ENCODE measurements at regions not wholly inside any gene's neighbourhood (a gene's known extent, or its start where the extent isn't known, plus 50 kb on each side); places are given as distances from the start of the nearest gene placed in this dataset.

DNA sequence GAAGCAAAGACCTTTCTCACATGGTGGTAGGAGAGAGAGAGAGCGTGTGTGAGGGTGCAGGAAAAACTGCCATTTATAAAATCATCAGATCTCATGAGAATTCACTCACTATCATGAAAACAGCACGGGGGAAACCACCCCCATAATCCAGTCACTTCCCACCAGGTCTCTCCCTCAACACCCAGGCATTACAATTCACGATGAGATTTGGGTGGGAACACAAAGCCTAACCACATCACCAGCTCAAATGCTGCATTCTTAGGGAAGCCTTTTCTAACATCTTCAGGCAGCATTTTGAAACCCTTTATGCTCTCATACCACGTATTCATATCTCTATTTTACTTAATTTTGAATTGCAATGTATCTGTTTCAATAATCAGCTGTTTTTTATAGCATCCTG, 165.9 kb downstream of the TMTC3 start:
- Histone ChIP-seq H3K9me3 (ENCODE audit: low read length) (no peaks in the 10 kb centered on the region), H3K27me3 (ENCODE audit: control insufficient read depth in 1 of 2, insufficient read depth in 2 of 2, low read length in 2 of 2) (no peaks in the 10 kb centered on the region), H4K20me1 (ENCODE audit: insufficient read depth, low read length) (no peaks in the 10 kb centered on the region), H3K4me1 (ENCODE audit: insufficient read depth, low read length) (0 out of 2 replicates have a peak, but pooled peaks cover 5% of the 10 kb centered on the region), H3K36me3 (replicated peaks in 1 of 2; ENCODE audit: control insufficient read depth in 1 of 2, insufficient read depth in 2 of 2, low read length in 2 of 2) (no peaks in the 10 kb centered on the region), H2AFZ (ENCODE audit: low read length) (no peak overlapping the region), H3K9ac (ENCODE audit: insufficient read depth, low read depth, low read length) (no peak overlapping the region), H3K79me2 (ENCODE audit: insufficient read depth, low read length) (no peaks in the 10 kb centered on the region), H3K4me2 (ENCODE audit: low read depth, low read length) (no peak overlapping the region), H3K4me3 (replicated peaks in 1 of 3; ENCODE audit: insufficient read depth in 1 of 3, low read depth in 2 of 3, low read length in 3 of 3) (no peak overlapping the region), H3K27ac (ENCODE audit: extremely low read length, insufficient read depth, low read length) (no peak overlapping the region)
- no TSS peak for BruUV-seq (replicated peaks)
- in situ Hi-C loops (cut with HindIII; ENCODE audit: extremely low pct_ligation_motif_present, low pct_unique_long_range_greater_than_20kb) (no loop called here), intact Hi-C loops (cut with micrococcal nuclease; ENCODE audit: unreplicated experiment) (no loop called here)
- ChIA-PET POLR2A (no interaction called here), CTCF (ENCODE audit: low intra/inter-chr PET ratio, low total read pairs) (no interaction called here)
- 10% methylated on average over 4 of the region's 4 CpGs for WGBS (ENCODE audit: low lambda C conversion rate)
- DNase-seq (ENCODE audit: low spot score) = no peak
- TF ChIP-seq SYNCRIP (IDR thresholded peaks at IDR 0.05; ENCODE audit: insufficient read depth, low read depth, low read length) = no peak
- no peak for TF ChIP-seq RAD51 (IDR thresholded peaks at IDR 0.05; ENCODE audit: borderline replicate concordance)
- TF ChIP-seq, protein P1, sequence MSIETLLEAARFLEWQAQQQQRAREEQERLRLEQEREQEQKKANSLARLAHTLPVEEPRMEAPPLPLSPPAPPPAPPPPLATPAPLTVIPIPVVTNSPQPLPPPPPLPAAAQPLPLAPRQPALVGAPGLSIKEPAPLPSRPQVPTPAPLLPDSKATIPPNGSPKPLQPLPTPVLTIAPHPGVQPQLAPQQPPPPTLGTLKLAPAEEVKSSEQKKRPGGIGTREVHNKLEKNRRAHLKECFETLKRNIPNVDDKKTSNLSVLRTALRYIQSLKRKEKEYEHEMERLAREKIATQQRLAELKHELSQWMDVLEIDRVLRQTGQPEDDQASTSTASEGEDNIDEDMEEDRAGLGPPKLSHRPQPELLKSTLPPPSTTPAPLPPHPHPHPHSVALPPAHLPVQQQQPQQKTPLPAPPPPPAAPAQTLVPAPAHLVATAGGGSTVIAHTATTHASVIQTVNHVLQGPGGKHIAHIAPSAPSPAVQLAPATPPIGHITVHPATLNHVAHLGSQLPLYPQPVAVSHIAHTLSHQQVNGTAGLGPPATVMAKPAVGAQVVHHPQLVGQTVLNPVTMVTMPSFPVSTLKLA (IDR thresholded peaks at IDR 0.05) = no peak
- no peak for TF ChIP-seq HNF4A (CRISPR knock-in tag; IDR thresholded peaks at IDR 0.05)
- TF ChIP-seq GPN1 (CRISPR knock-in tag; IDR thresholded peaks at IDR 0.05; ENCODE audit: borderline replicate concordance) = no peak
- TF ChIP-seq, protein P2, sequence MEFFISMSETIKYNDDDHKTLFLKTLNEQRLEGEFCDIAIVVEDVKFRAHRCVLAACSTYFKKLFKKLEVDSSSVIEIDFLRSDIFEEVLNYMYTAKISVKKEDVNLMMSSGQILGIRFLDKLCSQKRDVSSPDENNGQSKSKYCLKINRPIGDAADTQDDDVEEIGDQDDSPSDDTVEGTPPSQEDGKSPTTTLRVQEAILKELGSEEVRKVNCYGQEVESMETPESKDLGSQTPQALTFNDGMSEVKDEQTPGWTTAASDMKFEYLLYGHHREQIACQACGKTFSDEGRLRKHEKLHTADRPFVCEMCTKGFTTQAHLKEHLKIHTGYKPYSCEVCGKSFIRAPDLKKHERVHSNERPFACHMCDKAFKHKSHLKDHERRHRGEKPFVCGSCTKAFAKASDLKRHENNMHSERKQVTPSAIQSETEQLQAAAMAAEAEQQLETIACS (CRISPR knock-in tag; IDR thresholded peaks at IDR 0.05) = no peak
- no peak for TF ChIP-seq FOXK1 (CRISPR knock-in tag; IDR thresholded peaks at IDR 0.05; ENCODE audit: borderline replicate concordance, low read depth)
- TF ChIP-seq NCOA2 (CRISPR knock-in tag; IDR thresholded peaks at IDR 0.05) = no peak
- TF ChIP-seq ZNF30 (CRISPR knock-in tag; IDR thresholded peaks at IDR 0.05) = no peak
- no peak for ATAC-seq
- no peak for FAIRE-seq
